ENCODE measurements at regions not wholly inside any gene's neighbourhood (a gene's known extent, or its start where the extent isn't known, plus 50 kb on each side); places are given as distances from the start of the nearest gene placed in this dataset.

DNA sequence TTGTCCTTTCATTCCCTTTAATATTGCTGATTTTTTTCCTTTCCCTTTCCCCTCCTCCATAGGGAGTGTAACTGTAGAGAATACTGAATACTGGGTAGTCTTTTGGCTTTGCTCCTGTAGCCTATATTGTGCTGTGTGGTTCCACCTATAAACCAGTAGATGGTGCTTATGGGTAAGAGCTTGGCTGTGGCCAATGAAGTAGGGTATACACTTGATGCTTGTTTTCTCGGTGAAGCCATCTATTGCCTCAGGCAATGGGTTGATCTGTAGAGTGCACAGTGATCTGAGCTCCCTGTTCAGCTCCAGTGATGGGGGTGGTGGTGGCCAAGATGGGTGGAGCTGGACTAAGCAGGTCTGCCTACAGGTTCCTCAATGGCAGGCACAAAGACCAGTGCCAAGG is 203.3 kb upstream of the IMPG1 start:
- Mint-ChIP-seq H3K27ac (no peak overlapping the region), H3K27me3 (no peaks in the 10 kb centered on the region), H3K9me3 (peaks cover 25 to 38% (median 33%) of the 10 kb centered on the region in 3 donors), H3K4me3 (no peak overlapping the region), H3K4me1 (no peaks in the 10 kb centered on the region), H3K36me3 (no peaks in the 10 kb centered on the region)
- H3K4me3 ChIP-seq (ENCODE audit: control insufficient read depth in 1 of 2, extremely low read depth in 1 of 2, low read length in 1 of 2) = no peak overlapping the region
- no peak overlapping the region for H3K27ac ChIP-seq (ENCODE audit: low read length)
- no peaks in the 10 kb centered on the region for H3K4me1 ChIP-seq (ENCODE audit: control insufficient read depth in 1 of 2, extremely low read depth in 1 of 2, insufficient read depth in 2 of 2, low read length in 2 of 2)
- no peaks in the 10 kb centered on the region for H3K9me3 ChIP-seq
- ChIA-PET CTCF (no interaction called here), POLR2A (no interaction called here)
- ATAC-seq (replicated peaks in 1 of 4) (no peak), DNase-seq (no peak)
- 56% methylated on average over 1 of the region's 1 CpG for WGBS (ENCODE audit: insufficient coverage)
- H3K27me3 ChIP-seq (replicated peaks in 1 of 2; ENCODE audit: control insufficient read depth in 2 of 2, extremely low read depth in 1 of 2, insufficient read depth in 2 of 2, low read length in 1 of 2) = no peaks in the 10 kb centered on the region
- no peaks in the 10 kb centered on the region for H3K36me3 ChIP-seq (ENCODE audit: control insufficient read depth in 2 of 2, extremely low read depth in 1 of 2, insufficient read depth in 1 of 2, low read length in 1 of 2)

DNA sequence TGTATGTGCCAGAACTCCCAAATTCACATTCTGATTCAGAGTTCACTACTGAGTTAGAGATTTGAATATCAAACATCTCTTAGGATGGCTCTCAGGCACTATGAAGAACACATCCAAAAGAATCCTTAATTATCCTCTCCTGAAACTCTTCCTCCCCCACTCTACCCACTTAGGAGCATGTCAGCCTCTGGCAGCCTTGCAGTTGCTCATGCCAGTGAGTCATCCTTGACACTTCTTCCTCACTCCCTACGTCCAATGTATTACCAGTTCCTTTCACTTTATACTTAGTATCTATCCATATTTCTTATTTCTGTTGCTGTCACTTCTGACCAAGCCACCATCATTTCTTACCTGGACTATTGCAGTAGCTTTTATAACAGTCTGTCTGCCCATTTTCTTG is 192.0 kb upstream of the IMPG1 start:
- H3K36me3 Mint-ChIP-seq = no peaks in the 10 kb centered on the region
- 82% methylated on average over 1 of the region's 1 CpG for WGBS (ENCODE audit: insufficient coverage)
- Histone ChIP-seq H3K36me3 (ENCODE audit: control insufficient read depth in 2 of 2, extremely low read depth in 1 of 2, insufficient read depth in 1 of 2, low read length in 1 of 2) (no peaks in the 10 kb centered on the region), H3K27ac (ENCODE audit: low read length) (no peak overlapping the region), H3K27me3 (replicated peaks in 1 of 2; ENCODE audit: control insufficient read depth in 2 of 2, extremely low read depth in 1 of 2, insufficient read depth in 2 of 2, low read length in 1 of 2) (no peaks in the 10 kb centered on the region), H3K4me1 (ENCODE audit: control insufficient read depth in 1 of 2, extremely low read depth in 1 of 2, insufficient read depth in 2 of 2, low read length in 2 of 2) (no peaks in the 10 kb centered on the region), H3K9me3 (no peaks in the 10 kb centered on the region), H3K4me3 (ENCODE audit: control insufficient read depth in 1 of 2, extremely low read depth in 1 of 2, low read length in 1 of 2) (no peak overlapping the region)
- H3K4me3 Mint-ChIP-seq = no peak overlapping the region
- peaks cover 11 to 46% (median 27%) of the 10 kb centered on the region in 3 donors for H3K9me3 Mint-ChIP-seq
- no peaks in the 10 kb centered on the region for H3K4me1 Mint-ChIP-seq
- CTCF ChIA-PET = no interaction called here
- POLR2A ChIA-PET = no interaction called here
- no peak overlapping the region for H3K27ac Mint-ChIP-seq
- H3K27me3 Mint-ChIP-seq = no peaks in the 10 kb centered on the region
- DNase-seq (no peak), ATAC-seq (replicated peaks in 1 of 4) (no peak)

GRCh38 chr6:76262240-76262639 is 189.8 kb upstream of the IMPG1 start:
- Mint-ChIP-seq H3K9me3 (peaks cover 11 to 46% (median 31%) of the 10 kb centered on the region in 3 donors), H3K27me3 (no peaks in the 10 kb centered on the region)

GRCh38 chr6:76250666-76251065 is 178.2 kb upstream of the IMPG1 start:
- H3K36me3 Mint-ChIP-seq = no peaks in the 10 kb centered on the region
- H3K4me1 ChIP-seq (ENCODE audit: control insufficient read depth in 1 of 2, extremely low read depth in 1 of 2, insufficient read depth in 2 of 2, low read length in 2 of 2) = no peaks in the 10 kb centered on the region
- DNase-seq = no peak
- ChIA-PET CTCF (no interaction called here), POLR2A (no interaction called here)
- ATAC-seq (replicated peaks in 1 of 4) = no peak
- no peak overlapping the region for H3K4me3 Mint-ChIP-seq
- no peaks in the 10 kb centered on the region for H3K9me3 ChIP-seq
- no CpG with 5 or more reads among the region's 1 CpG for WGBS (ENCODE audit: insufficient coverage)
- H3K27me3 Mint-ChIP-seq = no peaks in the 10 kb centered on the region
- no peaks in the 10 kb centered on the region for H3K4me1 Mint-ChIP-seq
- H3K27ac Mint-ChIP-seq = no peak overlapping the region
- H3K36me3 ChIP-seq (ENCODE audit: control insufficient read depth in 2 of 2, extremely low read depth in 1 of 2, insufficient read depth in 1 of 2, low read length in 1 of 2) = no peaks in the 10 kb centered on the region
- no peaks in the 10 kb centered on the region for H3K27me3 ChIP-seq (replicated peaks in 1 of 2; ENCODE audit: control insufficient read depth in 2 of 2, extremely low read depth in 1 of 2, insufficient read depth in 2 of 2, low read length in 1 of 2)
- no peak overlapping the region for H3K4me3 ChIP-seq (ENCODE audit: control insufficient read depth in 1 of 2, extremely low read depth in 1 of 2, low read length in 1 of 2)
- no peak overlapping the region for H3K27ac ChIP-seq (ENCODE audit: low read length)
- peaks cover 4 to 27% (median 14%) of the 10 kb centered on the region in 3 donors for H3K9me3 Mint-ChIP-seq

More at GRCh38 chr6:76262240-76262639, 189.8 kb upstream of the IMPG1 start:
- Mint-ChIP-seq H3K4me1 (no peaks in the 10 kb centered on the region), H3K36me3 (no peaks in the 10 kb centered on the region), H3K27ac (no peak overlapping the region), H3K4me3 (no peak overlapping the region)
- Histone ChIP-seq H3K27ac (ENCODE audit: low read length) (no peak overlapping the region), H3K36me3 (ENCODE audit: control insufficient read depth in 2 of 2, extremely low read depth in 1 of 2, insufficient read depth in 1 of 2, low read length in 1 of 2) (no peaks in the 10 kb centered on the region), H3K9me3 (no peaks in the 10 kb centered on the region), H3K4me1 (ENCODE audit: control insufficient read depth in 1 of 2, extremely low read depth in 1 of 2, insufficient read depth in 2 of 2, low read length in 2 of 2) (no peaks in the 10 kb centered on the region), H3K4me3 (ENCODE audit: control insufficient read depth in 1 of 2, extremely low read depth in 1 of 2, low read length in 1 of 2) (no peak overlapping the region), H3K27me3 (replicated peaks in 1 of 2; ENCODE audit: control insufficient read depth in 2 of 2, extremely low read depth in 1 of 2, insufficient read depth in 2 of 2, low read length in 1 of 2) (no peaks in the 10 kb centered on the region)
- ChIA-PET POLR2A (no interaction called here), CTCF (no interaction called here)
- no peak for DNase-seq
- no peak for ATAC-seq (replicated peaks in 1 of 4)
- WGBS (ENCODE audit: insufficient coverage) = 32% methylated on average over 2 of the region's 2 CpGs

DNA sequence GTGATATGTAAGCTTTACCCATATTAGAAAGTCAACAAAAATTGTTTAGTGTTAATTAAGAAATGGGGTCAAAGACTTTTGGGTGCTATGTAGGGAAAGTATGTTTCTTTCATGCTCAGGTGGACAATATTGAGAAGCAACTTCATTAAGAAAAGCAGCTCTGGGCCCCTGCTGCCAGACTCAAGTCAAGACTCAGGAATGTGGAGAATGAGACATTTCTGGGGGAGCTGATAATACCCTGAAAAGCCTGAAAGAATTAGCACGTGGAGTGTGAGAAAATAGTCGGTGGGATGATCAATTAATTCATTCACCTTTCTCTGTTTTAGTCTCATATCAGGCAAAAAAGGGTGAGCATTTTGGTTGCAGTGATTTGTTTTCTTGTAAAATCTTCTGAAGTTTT is 175.1 kb upstream of the IMPG1 start:
- no peaks in the 10 kb centered on the region for H3K27me3 ChIP-seq (replicated peaks in 1 of 2; ENCODE audit: control insufficient read depth in 2 of 2, extremely low read depth in 1 of 2, insufficient read depth in 2 of 2, low read length in 1 of 2)
- H3K4me3 ChIP-seq (ENCODE audit: control insufficient read depth in 1 of 2, extremely low read depth in 1 of 2, low read length in 1 of 2) = no peak overlapping the region
- Mint-ChIP-seq H3K27ac (no peak overlapping the region), H3K9me3 (peaks cover 4 to 23% (median 14%) of the 10 kb centered on the region in 3 donors), H3K4me1 (no peaks in the 10 kb centered on the region), H3K36me3 (no peaks in the 10 kb centered on the region), H3K27me3 (no peaks in the 10 kb centered on the region), H3K4me3 (no peak overlapping the region)
- no peaks in the 10 kb centered on the region for H3K9me3 ChIP-seq
- CTCF ChIA-PET = no interaction called here
- WGBS (ENCODE audit: insufficient coverage) = no CpG with 5 or more reads among the region's 2 CpGs
- no peak overlapping the region for H3K27ac ChIP-seq (ENCODE audit: low read length)
- DNase-seq (no peak), ATAC-seq (replicated peaks in 1 of 4) (no peak)
- H3K4me1 ChIP-seq (ENCODE audit: control insufficient read depth in 1 of 2, extremely low read depth in 1 of 2, insufficient read depth in 2 of 2, low read length in 2 of 2) = no peaks in the 10 kb centered on the region
- POLR2A ChIA-PET = no interaction called here
- H3K36me3 ChIP-seq (ENCODE audit: control insufficient read depth in 2 of 2, extremely low read depth in 1 of 2, insufficient read depth in 1 of 2, low read length in 1 of 2) = no peaks in the 10 kb centered on the region

DNA sequence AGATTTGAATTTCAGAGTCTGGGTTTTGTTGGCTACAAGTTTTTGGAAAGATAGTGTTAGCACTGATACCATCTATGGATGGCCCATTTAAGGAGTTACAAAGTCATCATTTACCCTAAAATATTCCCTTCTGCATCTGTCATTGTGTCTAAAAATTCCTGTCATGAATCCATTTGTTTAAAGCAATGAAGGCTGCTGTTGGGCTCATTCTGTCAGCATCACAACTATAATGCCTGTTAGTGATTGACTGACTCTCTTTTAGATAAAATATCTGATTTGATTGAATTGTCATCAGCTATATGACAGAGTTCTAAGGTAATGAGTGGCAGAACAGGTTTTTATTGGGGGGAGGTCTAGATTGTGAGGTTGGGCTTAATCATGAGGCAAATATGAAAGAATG is 167.6 kb upstream of the IMPG1 start:
- H3K27ac Mint-ChIP-seq = no peak overlapping the region
- H3K4me1 Mint-ChIP-seq = no peaks in the 10 kb centered on the region
- no peaks in the 10 kb centered on the region for H3K27me3 Mint-ChIP-seq
- CTCF ChIA-PET = no interaction called here
- Histone ChIP-seq H3K27ac (ENCODE audit: low read length) (no peak overlapping the region), H3K4me3 (ENCODE audit: control insufficient read depth in 1 of 2, extremely low read depth in 1 of 2, low read length in 1 of 2) (no peak overlapping the region), H3K9me3 (no peaks in the 10 kb centered on the region), H3K36me3 (ENCODE audit: control insufficient read depth in 2 of 2, extremely low read depth in 1 of 2, insufficient read depth in 1 of 2, low read length in 1 of 2) (no peaks in the 10 kb centered on the region), H3K27me3 (replicated peaks in 1 of 2; ENCODE audit: control insufficient read depth in 2 of 2, extremely low read depth in 1 of 2, insufficient read depth in 2 of 2, low read length in 1 of 2) (no peaks in the 10 kb centered on the region), H3K4me1 (ENCODE audit: control insufficient read depth in 1 of 2, extremely low read depth in 1 of 2, insufficient read depth in 2 of 2, low read length in 2 of 2) (no peaks in the 10 kb centered on the region)
- no peaks in the 10 kb centered on the region for H3K36me3 Mint-ChIP-seq
- POLR2A ChIA-PET = no interaction called here
- DNase-seq (no peak), ATAC-seq (replicated peaks in 1 of 4) (no peak)
- H3K4me3 Mint-ChIP-seq = no peak overlapping the region
- peaks cover 18 to 45% (median 21%) of the 10 kb centered on the region in 3 donors for H3K9me3 Mint-ChIP-seq

DNA sequence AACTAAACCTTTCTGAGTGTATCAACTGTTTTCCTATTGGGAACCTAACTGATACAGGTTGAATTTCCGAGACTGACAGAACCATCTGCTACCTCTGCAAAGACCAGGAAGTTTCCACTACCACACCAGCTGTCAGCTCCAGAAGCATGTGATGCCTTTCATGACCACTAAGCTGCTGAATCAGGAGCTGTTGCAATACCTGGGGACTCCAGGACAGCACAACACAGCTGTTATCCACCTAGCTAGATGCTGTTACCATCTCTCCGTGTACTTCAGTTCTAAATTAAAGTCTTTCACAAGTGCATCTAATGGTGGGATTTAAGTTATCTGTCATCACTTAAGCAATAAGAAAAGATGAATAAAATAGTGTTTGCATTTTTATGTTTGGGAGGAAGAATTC is 158.2 kb upstream of the IMPG1 start:
- Histone ChIP-seq H3K36me3 (ENCODE audit: control insufficient read depth in 2 of 2, extremely low read depth in 1 of 2, insufficient read depth in 1 of 2, low read length in 1 of 2) (no peaks in the 10 kb centered on the region), H3K4me1 (ENCODE audit: control insufficient read depth in 1 of 2, extremely low read depth in 1 of 2, insufficient read depth in 2 of 2, low read length in 2 of 2) (no peaks in the 10 kb centered on the region), H3K9me3 (no peaks in the 10 kb centered on the region), H3K4me3 (ENCODE audit: control insufficient read depth in 1 of 2, extremely low read depth in 1 of 2, low read length in 1 of 2) (no peak overlapping the region), H3K27ac (ENCODE audit: low read length) (no peak overlapping the region), H3K27me3 (replicated peaks in 1 of 2; ENCODE audit: control insufficient read depth in 2 of 2, extremely low read depth in 1 of 2, insufficient read depth in 2 of 2, low read length in 1 of 2) (no peaks in the 10 kb centered on the region)
- Mint-ChIP-seq H3K9me3 (peaks cover 12 to 24% (median 13%) of the 10 kb centered on the region in 3 donors), H3K4me3 (no peak overlapping the region), H3K27me3 (no peaks in the 10 kb centered on the region), H3K4me1 (no peaks in the 10 kb centered on the region), H3K36me3 (no peaks in the 10 kb centered on the region), H3K27ac (no peak overlapping the region)
- CTCF ChIA-PET = no interaction called here
- ATAC-seq (replicated peaks in 1 of 4) (no peak), DNase-seq (no peak)
- POLR2A ChIA-PET = no interaction called here
- WGBS (ENCODE audit: insufficient coverage) = 89% methylated on average over 1 of the region's 2 CpGs
